Glomerular visceral epithelial cell (primary cell): ENCODE measurements at regions not wholly inside any gene's neighbourhood (a gene's known extent, or its start where the extent isn't known, plus 50 kb on each side); places are given as distances from the start of the nearest gene placed in this dataset.

Source experiments
- DNase-seq: peaks from one replicate; pipeline ENCODE4 v3.0.0-alpha.2; 2016; ENCODE audit errors: extremely low spot score

- no peak for DNase-seq
Measured at GRCh38 chr2:16561676-16562075, 104.0 kb downstream of the CYRIA start.

GRCh38 chr2:16561251-16561650 is 104.4 kb downstream of the CYRIA start:
- no peak for DNase-seq

- no peak for DNase-seq
Measured at GRCh38 chr2:16559278-16560067, 106.2 kb downstream of the CYRIA start.

- no peak for DNase-seq
Measured at GRCh38 chr2:16554060-16554583, 111.5 kb downstream of the CYRIA start.

- peak; percentile 22 for DNase-seq
Measured at GRCh38 chr2:16553226-16553625, 112.4 kb downstream of the CYRIA start.

GRCh38 chr2:16552202-16552601 is 113.4 kb downstream of the CYRIA start:
- no peak for DNase-seq

GRCh38 chr2:16548036-16548435 is 117.6 kb downstream of the CYRIA start:
- DNase-seq, result no peak

- peak; percentile 45 for DNase-seq
Measured at GRCh38 chr2:16546128-16546754, 119.4 kb downstream of the CYRIA start.

- DNase-seq, result no peak
Measured at GRCh38 chr2:16538707-16539106, 126.9 kb downstream of the CYRIA start.

GRCh38 chr2:16537347-16537746 is 128.3 kb downstream of the CYRIA start:
- peak; percentile 15 for DNase-seq

- no peak for DNase-seq
Measured at GRCh38 chr2:16526193-16526592, 139.4 kb downstream of the CYRIA start.

- DNase-seq, result peak; percentile 16
Measured at GRCh38 chr2:16525265-16525887, 140.3 kb downstream of the CYRIA start.

GRCh38 chr2:16523711-16524110 is 141.9 kb downstream of the CYRIA start:
- DNase-seq, result no peak

- no peak for DNase-seq
Measured at GRCh38 chr2:16522031-16522831, 143.4 kb downstream of the CYRIA start.

GRCh38 chr2:16520891-16521290 is 144.7 kb downstream of the CYRIA start:
- no peak for DNase-seq

- DNase-seq, result no peak
Measured at GRCh38 chr2:16515696-16516095, 149.9 kb downstream of the CYRIA start.

- no peak for DNase-seq
Measured at GRCh38 chr2:16513626-16514025, 152.0 kb downstream of the CYRIA start.

- no peak for DNase-seq
Measured at GRCh38 chr2:16511041-16511440, 154.6 kb downstream of the CYRIA start.

- DNase-seq, result no peak
Measured at GRCh38 chr2:16509042-16509441, 156.6 kb downstream of the CYRIA start.

GRCh38 chr2:16508490-16508851 is 157.2 kb downstream of the CYRIA start:
- DNase-seq, result no peak

- peak; percentile 33 for DNase-seq
Measured at GRCh38 chr2:16507655-16508489, 157.8 kb downstream of the CYRIA start.
